Lower leg skin (tissue), 3 donors: ENCODE measurements at regions not wholly inside any gene's neighbourhood (a gene's known extent, or its start where the extent isn't known, plus 50 kb on each side); places are given as distances from the start of the nearest gene placed in this dataset.

Experiments
- CTCF ChIP-seq, 3 donors: fragments of 450-650 bp; IDR thresholded peaks; one replicate each; pipeline ENCODE4 v1.5.1; 2016; ENCODE audit warnings: antibody characterized with exemption in 3 of 3, mild to moderate bottlenecking in 3 of 3, moderate library complexity in 2 of 3
- POLR2A ChIP-seq, 2 donors: fragments of 450-650 bp; IDR thresholded peaks; one replicate each; pipeline ENCODE4 v1.6.1; 2016 to 2017; ENCODE audit warnings: antibody characterized with exemption in 2 of 2, mild to moderate bottlenecking in 1 of 2, moderate library complexity in 1 of 2

- TF ChIP-seq CTCF (IDR thresholded peaks at IDR 0.05) (no peak), POLR2A (IDR thresholded peaks at IDR 0.05) (no peak)
Observed at GRCh38 chr5:71872311-71872864, 153.3 kb downstream of the CARTPT start.
